ENCODE measurements at regions not wholly inside any gene's neighbourhood (a gene's known extent, or its start where the extent isn't known, plus 50 kb on each side); places are given as distances from the start of the nearest gene placed in this dataset.

DNA sequence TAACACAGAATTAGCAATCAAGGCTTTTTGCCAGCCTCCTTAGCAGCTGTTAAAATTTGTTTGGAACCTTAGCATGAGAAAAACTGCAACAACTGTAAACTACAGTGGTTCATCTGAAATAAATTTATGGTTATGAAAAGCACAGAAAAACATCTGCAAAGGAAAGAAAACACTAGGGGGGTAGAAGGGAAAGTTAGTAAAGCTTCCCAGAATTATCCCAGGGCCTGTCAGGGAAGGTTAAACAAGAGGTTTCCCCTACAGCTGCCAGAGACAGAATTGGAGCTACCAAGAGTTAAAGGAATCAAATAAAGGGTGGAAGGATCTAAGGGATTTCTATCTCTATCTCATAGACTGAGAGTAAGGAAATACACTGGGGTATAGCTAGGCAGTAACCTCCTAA, 234.7 kb upstream of the DIAPH2 start:
- Histone ChIP-seq H3K9me3 (ENCODE audit: control insufficient read depth in 2 of 3, low read length in 3 of 3) (no peaks in the 10 kb centered on the region), H3K27me3 (ENCODE audit: control insufficient read depth in 2 of 2, insufficient read depth in 2 of 2, low read length in 2 of 2) (no peaks in the 10 kb centered on the region), H3K4me1 (ENCODE audit: control insufficient read depth in 2 of 2, insufficient read depth in 2 of 2, low read length in 2 of 2) (no peaks in the 10 kb centered on the region), H3K4me3 (ENCODE audit: low read length) (no peak overlapping the region), H3K27ac (ENCODE audit: low read depth, low read length) (no peak overlapping the region), H3K36me3 (ENCODE audit: control insufficient read depth in 2 of 3, insufficient read depth in 3 of 3, low read length in 3 of 3) (no peaks in the 10 kb centered on the region)
- Mint-ChIP-seq H3K9me3 (peaks cover 0 to 2% (median 0%) of the 10 kb centered on the region in 11 donors), H3K27ac (no peak overlapping the region), H3K27me3 (peaks cover 0 to 5% (median 0%) of the 10 kb centered on the region in 5 donors), H3K4me3 (no peak overlapping the region), H3K4me1 (no peaks in the 10 kb centered on the region), H3K36me3 (no peaks in the 10 kb centered on the region)
- ATAC-seq (no peak), DNase-seq (no peak)
- ChIA-PET POLR2A (no interaction called here), CTCF (no interaction called here)
- intact Hi-C loops (cut with micrococcal nuclease), result no loop called here

DNA sequence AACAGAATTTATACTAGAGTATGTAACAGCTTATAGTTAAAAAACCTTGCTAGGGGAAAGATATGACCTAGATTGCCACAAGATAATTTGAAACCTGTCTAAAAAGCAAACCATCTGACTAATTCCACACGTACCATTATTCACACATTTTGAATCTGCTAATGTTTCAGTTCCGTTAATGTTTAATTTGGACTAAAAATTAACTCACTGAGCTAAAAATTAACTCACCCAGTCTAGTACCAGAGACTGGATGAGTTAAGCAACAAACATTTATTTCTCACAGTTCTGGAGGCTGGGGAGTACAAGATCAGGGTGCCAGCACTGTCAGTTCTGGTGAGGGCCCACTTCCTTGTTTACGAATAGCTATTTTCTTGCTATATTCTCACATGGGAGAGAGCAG, 231.5 kb upstream of the DIAPH2 start:
- Mint-ChIP-seq H3K27me3 (no peaks in the 10 kb centered on the region), H3K4me3 (no peak overlapping the region), H3K4me1 (peaks cover 0 to 1% (median 0%) of the 10 kb centered on the region in 7 donors), H3K36me3 (no peaks in the 10 kb centered on the region), H3K9me3 (peaks cover 0 to 4% (median 0%) of the 10 kb centered on the region in 11 donors), H3K27ac (no peak overlapping the region)
- intact Hi-C loops (cut with micrococcal nuclease), result no loop called here
- Histone ChIP-seq H3K4me1 (ENCODE audit: control insufficient read depth in 2 of 2, insufficient read depth in 2 of 2, low read length in 2 of 2) (no peaks in the 10 kb centered on the region), H3K27ac (ENCODE audit: low read depth, low read length) (no peak overlapping the region), H3K36me3 (ENCODE audit: control insufficient read depth in 2 of 3, insufficient read depth in 3 of 3, low read length in 3 of 3) (no peaks in the 10 kb centered on the region), H3K27me3 (ENCODE audit: control insufficient read depth in 2 of 2, insufficient read depth in 2 of 2, low read length in 2 of 2) (no peaks in the 10 kb centered on the region), H3K9me3 (ENCODE audit: control insufficient read depth in 2 of 3, low read length in 3 of 3) (no peaks in the 10 kb centered on the region), H3K4me3 (ENCODE audit: low read length) (no peak overlapping the region)
- no peak for ATAC-seq
- ChIA-PET CTCF (interaction anchor here (0.6 kb wide), 1 partner anchor 1790 kb away, joined by 9 read pairs; no protein-coding TSS in a partner anchor), POLR2A (no interaction called here)
- DNase-seq, result no peak

DNA sequence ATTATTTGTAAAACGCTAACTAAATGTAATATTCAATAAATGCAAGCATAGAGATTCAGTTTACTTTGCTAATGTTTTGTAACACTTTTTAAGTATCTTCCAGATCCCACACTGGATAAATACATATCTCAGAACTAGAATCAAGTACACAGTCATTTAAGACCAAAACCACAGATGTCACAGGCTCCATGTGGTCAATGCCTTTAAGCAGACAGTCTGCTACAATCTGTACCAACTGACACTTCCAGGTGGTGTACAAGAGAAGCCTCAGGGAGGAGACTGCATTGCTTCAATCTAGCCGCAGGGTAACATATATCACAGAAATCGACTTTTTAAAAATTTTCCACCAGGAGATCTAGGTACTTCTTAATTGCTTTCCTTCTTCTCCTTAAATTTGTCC, 229.6 kb upstream of the DIAPH2 start:
- Histone ChIP-seq H3K27ac (ENCODE audit: low read depth, low read length) (no peak overlapping the region), H3K27me3 (ENCODE audit: control insufficient read depth in 2 of 2, insufficient read depth in 2 of 2, low read length in 2 of 2) (no peaks in the 10 kb centered on the region), H3K36me3 (ENCODE audit: control insufficient read depth in 2 of 3, insufficient read depth in 3 of 3, low read length in 3 of 3) (no peaks in the 10 kb centered on the region), H3K4me3 (ENCODE audit: low read length) (no peak overlapping the region), H3K4me1 (ENCODE audit: control insufficient read depth in 2 of 2, insufficient read depth in 2 of 2, low read length in 2 of 2) (no peaks in the 10 kb centered on the region), H3K9me3 (ENCODE audit: control insufficient read depth in 2 of 3, low read length in 3 of 3) (no peaks in the 10 kb centered on the region)
- intact Hi-C loops (cut with micrococcal nuclease), result no loop called here
- no peak overlapping the region for H3K27ac Mint-ChIP-seq
- ATAC-seq (no peak), DNase-seq (no peak)
- peaks cover 0 to 4% (median 0%) of the 10 kb centered on the region in 11 donors for H3K9me3 Mint-ChIP-seq
- H3K4me3 Mint-ChIP-seq, result no peak overlapping the region
- H3K36me3 Mint-ChIP-seq, result no peaks in the 10 kb centered on the region
- POLR2A ChIA-PET, result no interaction called here
- H3K4me1 Mint-ChIP-seq, result peaks cover 0 to 1% (median 0%) of the 10 kb centered on the region in 7 donors
- CTCF ChIA-PET, result no interaction called here
- H3K27me3 Mint-ChIP-seq, result no peaks in the 10 kb centered on the region

DNA sequence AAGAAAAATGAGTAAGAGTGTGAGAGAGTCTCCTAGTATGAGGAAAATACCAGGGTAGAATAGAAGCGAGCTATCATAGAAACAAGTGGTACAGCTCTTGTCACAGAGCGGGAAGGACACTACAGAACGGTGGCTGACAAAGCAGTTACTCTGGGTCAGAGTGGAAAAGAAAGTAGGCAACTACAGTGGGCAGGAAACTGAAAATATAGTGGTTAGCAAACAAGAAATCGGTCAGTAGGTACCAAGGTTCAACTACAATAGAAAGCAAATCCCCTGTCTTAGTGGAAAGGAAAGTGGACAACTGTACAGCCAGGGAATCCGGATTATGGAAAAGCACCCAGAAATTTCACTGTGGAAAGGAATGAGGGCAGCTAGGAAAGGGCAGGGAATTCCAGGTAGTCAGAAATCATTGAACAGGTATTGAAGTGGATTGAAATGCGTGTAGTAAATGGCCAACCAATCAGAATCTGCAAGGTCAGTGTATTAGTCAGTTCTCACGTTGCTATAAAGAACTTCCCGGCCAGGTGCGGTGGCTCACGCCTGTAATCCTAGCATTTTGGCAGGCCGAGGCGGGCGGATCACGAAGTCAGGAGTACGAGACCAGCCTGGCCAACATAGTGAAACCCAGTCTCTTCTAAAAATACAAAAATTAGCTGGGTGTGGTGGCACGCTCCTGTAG, 219.6 kb upstream of the DIAPH2 start:
- Mint-ChIP-seq H3K36me3 (no peaks in the 10 kb centered on the region), H3K4me3 (no peak overlapping the region), H3K9me3 (no peaks in the 10 kb centered on the region), H3K4me1 (no peaks in the 10 kb centered on the region), H3K27ac (no peak overlapping the region), H3K27me3 (peaks cover 0 to 3% (median 0%) of the 10 kb centered on the region in 5 donors)
- CTCF ChIA-PET, result no interaction called here
- H3K4me1 ChIP-seq (ENCODE audit: control insufficient read depth in 2 of 2, insufficient read depth in 2 of 2, low read length in 2 of 2), result no peaks in the 10 kb centered on the region
- DNase-seq (no peak), ATAC-seq (no peak)
- H3K36me3 ChIP-seq (ENCODE audit: control insufficient read depth in 2 of 3, insufficient read depth in 3 of 3, low read length in 3 of 3), result no peaks in the 10 kb centered on the region
- intact Hi-C loops (cut with micrococcal nuclease), result no loop called here
- H3K27me3 ChIP-seq (ENCODE audit: control insufficient read depth in 2 of 2, insufficient read depth in 2 of 2, low read length in 2 of 2), result no peaks in the 10 kb centered on the region
- H3K9me3 ChIP-seq (ENCODE audit: control insufficient read depth in 2 of 3, low read length in 3 of 3), result no peaks in the 10 kb centered on the region
- POLR2A ChIA-PET, result no interaction called here
- H3K4me3 ChIP-seq (ENCODE audit: low read length), result no peak overlapping the region
- H3K27ac ChIP-seq (ENCODE audit: low read depth, low read length), result no peak overlapping the region

DNA sequence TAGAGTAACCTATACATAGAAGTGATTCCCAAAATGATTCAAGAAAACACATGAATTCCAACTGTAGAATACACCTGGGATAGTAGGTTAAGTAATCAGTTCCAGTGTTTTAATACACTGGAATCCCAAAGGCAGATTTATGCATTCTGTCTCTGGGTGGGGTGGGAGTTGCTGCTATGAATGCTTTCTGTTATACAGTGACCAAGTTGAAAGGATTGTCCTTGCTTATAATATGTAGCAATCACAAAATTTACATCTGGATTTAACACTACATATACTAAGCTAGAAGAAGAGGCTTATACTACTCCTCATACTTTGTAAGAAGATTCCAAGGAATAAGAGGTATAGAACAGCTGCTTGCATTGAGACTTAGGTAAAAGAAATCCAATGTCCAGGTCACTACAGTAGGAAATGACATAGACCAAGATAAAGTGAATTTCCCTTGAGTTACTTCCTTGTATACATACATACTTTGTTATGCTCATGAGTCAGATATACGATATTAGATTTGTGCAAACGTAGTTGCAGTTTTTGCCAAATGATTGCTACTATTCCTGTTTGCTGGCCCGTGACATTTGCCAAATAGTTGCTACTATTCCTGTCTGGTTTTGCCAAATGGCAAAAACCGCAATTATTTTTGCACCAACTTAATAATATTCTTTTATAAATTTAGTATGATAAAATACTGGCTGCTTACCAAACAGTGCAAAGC, 210.5 kb upstream of the DIAPH2 start:
- Mint-ChIP-seq H3K4me1 (no peaks in the 10 kb centered on the region), H3K27me3 (no peaks in the 10 kb centered on the region), H3K9me3 (no peaks in the 10 kb centered on the region), H3K27ac (no peak overlapping the region), H3K4me3 (no peak overlapping the region), H3K36me3 (no peaks in the 10 kb centered on the region)
- no peak overlapping the region for H3K4me3 ChIP-seq (ENCODE audit: low read length)
- no peak for ATAC-seq
- H3K9me3 ChIP-seq (ENCODE audit: control insufficient read depth in 2 of 3, low read length in 3 of 3), result no peaks in the 10 kb centered on the region
- POLR2A ChIA-PET, result no interaction called here
- DNase-seq, result no peak
- no peaks in the 10 kb centered on the region for H3K27me3 ChIP-seq (ENCODE audit: control insufficient read depth in 2 of 2, insufficient read depth in 2 of 2, low read length in 2 of 2)
- no peaks in the 10 kb centered on the region for H3K4me1 ChIP-seq (ENCODE audit: control insufficient read depth in 2 of 2, insufficient read depth in 2 of 2, low read length in 2 of 2)
- no peaks in the 10 kb centered on the region for H3K36me3 ChIP-seq (ENCODE audit: control insufficient read depth in 2 of 3, insufficient read depth in 3 of 3, low read length in 3 of 3)
- CTCF ChIA-PET, result no interaction called here
- no peak overlapping the region for H3K27ac ChIP-seq (ENCODE audit: low read depth, low read length)
- intact Hi-C loops (cut with micrococcal nuclease), result no loop called here

DNA sequence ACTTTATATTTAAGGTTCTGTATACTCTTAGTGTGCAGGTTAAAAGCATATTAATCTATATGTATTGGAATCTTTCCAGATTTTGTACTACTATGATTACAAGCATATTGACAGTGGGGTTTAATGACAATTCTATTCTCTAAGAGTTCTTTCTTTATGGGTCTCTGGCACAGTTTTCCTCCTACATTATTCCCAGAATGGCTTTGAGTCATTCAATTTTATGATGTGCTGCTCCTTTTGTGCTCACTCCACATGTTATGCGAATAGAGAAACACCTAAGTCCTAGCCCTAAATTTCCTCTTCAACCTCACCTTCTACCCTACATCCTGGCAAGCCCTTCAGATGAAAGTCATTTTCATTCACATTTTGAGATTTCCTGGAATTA, 209.9 kb upstream of the DIAPH2 start:
- intact Hi-C loops (cut with micrococcal nuclease), result no loop called here
- ChIA-PET CTCF (no interaction called here), POLR2A (no interaction called here)
- Histone ChIP-seq H3K36me3 (ENCODE audit: control insufficient read depth in 2 of 3, insufficient read depth in 3 of 3, low read length in 3 of 3) (no peaks in the 10 kb centered on the region), H3K27me3 (ENCODE audit: control insufficient read depth in 2 of 2, insufficient read depth in 2 of 2, low read length in 2 of 2) (no peaks in the 10 kb centered on the region), H3K9me3 (ENCODE audit: control insufficient read depth in 2 of 3, low read length in 3 of 3) (no peaks in the 10 kb centered on the region), H3K4me1 (ENCODE audit: control insufficient read depth in 2 of 2, insufficient read depth in 2 of 2, low read length in 2 of 2) (no peaks in the 10 kb centered on the region), H3K27ac (ENCODE audit: low read depth, low read length) (no peak overlapping the region), H3K4me3 (ENCODE audit: low read length) (no peak overlapping the region)
- Mint-ChIP-seq H3K27me3 (no peaks in the 10 kb centered on the region), H3K4me1 (no peaks in the 10 kb centered on the region), H3K27ac (no peak overlapping the region), H3K36me3 (no peaks in the 10 kb centered on the region), H3K4me3 (no peak overlapping the region), H3K9me3 (no peaks in the 10 kb centered on the region)
- DNase-seq, result no peak
- no peak for ATAC-seq

DNA sequence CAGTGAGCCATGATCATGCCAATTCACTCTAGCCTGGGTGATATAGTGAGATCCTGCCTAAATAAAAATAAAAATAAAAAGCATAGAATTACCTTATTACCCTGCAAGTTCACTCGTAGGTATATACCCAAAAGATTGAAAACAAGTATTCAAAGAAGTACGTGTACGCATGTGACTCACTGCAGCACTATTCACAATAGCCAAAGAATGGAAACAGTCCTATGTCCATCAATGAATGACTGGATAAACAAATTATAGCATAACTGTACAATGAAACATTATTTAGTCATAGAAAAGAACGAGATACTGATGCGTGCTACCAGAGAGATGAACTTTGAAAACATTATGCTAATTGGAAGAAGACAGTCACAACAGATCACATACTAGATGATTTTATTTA, 204.6 kb upstream of the DIAPH2 start:
- Mint-ChIP-seq H3K4me3 (no peak overlapping the region), H3K27ac (no peak overlapping the region), H3K4me1 (no peaks in the 10 kb centered on the region), H3K9me3 (peaks cover 0 to 3% (median 0%) of the 10 kb centered on the region in 11 donors), H3K36me3 (no peaks in the 10 kb centered on the region), H3K27me3 (peaks cover 0 to 6% (median 0%) of the 10 kb centered on the region in 5 donors)
- intact Hi-C loops (cut with micrococcal nuclease), result no loop called here
- Histone ChIP-seq H3K27me3 (ENCODE audit: control insufficient read depth in 2 of 2, insufficient read depth in 2 of 2, low read length in 2 of 2) (no peaks in the 10 kb centered on the region), H3K27ac (ENCODE audit: low read depth, low read length) (no peak overlapping the region), H3K36me3 (ENCODE audit: control insufficient read depth in 2 of 3, insufficient read depth in 3 of 3, low read length in 3 of 3) (no peaks in the 10 kb centered on the region), H3K9me3 (ENCODE audit: control insufficient read depth in 2 of 3, low read length in 3 of 3) (no peaks in the 10 kb centered on the region), H3K4me3 (ENCODE audit: low read length) (no peak overlapping the region), H3K4me1 (ENCODE audit: control insufficient read depth in 2 of 2, insufficient read depth in 2 of 2, low read length in 2 of 2) (no peaks in the 10 kb centered on the region)
- ATAC-seq (no peak), DNase-seq (no peak)
- ChIA-PET POLR2A (no interaction called here), CTCF (no interaction called here)

Data from naive thymus-derived CD4-positive, alpha-beta T cell (primary cell).